GM18520 (cell line): ENCODE measurements at regions not wholly inside any gene's neighbourhood (a gene's known extent, or its start where the extent isn't known, plus 50 kb on each side); places are given as distances from the start of the nearest gene placed in this dataset.
A peak's percentile ranks its signal among the peaks of the same experiment; 100 is the strongest.

Experiments used
- ATAC-seq: cut with Tn5 transposase; IDR thresholded peaks from one replicate; pipeline ENCODE4 v1.9.1; 2021; ENCODE audit not compliant: unreplicated experiment

DNA sequence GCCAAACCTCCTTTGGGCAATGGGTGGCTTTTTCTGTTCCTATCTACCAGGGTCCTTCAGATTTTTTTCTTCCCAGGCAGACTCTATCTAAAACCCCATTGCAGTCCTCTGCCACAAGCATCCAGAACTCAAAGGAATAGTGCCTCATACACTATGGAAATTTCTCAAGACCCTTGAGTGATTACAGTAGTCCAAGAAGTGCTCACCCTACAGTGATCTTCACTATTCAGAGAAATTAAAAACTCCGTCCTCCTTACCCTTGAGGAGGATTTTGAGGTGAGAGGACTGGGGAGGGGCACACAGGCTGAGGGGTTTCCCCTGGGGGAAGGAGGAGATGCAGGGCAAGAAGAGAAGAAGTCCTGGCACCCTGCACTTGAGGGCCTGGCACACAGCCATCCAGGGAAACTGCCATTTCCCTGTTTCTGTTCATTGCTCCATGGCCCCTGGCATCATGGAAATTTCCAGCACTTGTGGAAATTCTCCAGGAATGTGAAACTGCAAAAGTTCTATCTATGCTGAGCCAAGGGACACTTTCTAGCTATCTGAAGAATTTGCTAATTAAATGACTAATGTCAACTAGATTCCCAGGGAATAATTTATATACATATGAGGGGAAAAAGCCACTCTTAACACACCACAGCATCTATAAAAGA lies 102.5 kb upstream of the ATP1B1 start:
- ATAC-seq, result no peak

DNA sequence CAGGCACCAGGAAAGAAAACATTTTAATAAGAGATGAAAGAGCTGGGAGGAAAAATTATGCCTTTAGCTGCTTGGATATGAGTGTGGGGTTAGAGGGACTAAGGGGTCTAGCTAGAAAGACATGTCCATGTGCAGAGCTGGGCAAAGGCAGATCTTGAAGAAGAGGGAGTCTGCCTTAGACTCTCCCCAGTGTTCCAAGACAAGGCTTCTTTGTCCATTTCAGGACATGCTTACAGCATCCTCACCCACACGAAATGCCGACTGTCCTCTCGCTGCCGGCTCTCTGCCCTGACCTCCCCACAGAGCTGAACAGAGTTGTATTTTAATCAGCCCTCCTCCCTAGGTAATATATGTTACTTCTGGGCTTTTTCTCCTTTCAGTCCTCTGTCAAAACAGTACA lies 100.7 kb upstream of the ATP1B1 start:
- ATAC-seq, result no peak

DNA sequence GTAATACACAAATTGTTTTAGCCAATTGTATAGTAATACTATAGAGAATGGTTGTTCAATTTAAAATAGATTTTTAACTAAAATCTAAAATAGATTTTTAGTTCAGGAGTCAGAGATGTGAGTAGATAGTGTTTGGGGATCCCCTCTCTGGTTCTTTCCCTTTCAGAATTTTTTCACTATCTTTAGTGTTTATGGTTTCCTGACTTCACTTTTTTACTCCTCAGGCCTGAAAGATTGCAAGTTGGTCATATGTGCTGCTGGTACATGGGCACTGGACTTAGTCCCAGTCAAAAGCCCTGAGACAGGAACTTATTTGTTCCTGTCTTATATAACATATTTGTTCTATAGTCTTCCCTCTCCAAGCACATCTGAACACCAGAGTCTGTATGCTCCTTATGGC lies 96.8 kb upstream of the ATP1B1 start:
- no peak for ATAC-seq

DNA sequence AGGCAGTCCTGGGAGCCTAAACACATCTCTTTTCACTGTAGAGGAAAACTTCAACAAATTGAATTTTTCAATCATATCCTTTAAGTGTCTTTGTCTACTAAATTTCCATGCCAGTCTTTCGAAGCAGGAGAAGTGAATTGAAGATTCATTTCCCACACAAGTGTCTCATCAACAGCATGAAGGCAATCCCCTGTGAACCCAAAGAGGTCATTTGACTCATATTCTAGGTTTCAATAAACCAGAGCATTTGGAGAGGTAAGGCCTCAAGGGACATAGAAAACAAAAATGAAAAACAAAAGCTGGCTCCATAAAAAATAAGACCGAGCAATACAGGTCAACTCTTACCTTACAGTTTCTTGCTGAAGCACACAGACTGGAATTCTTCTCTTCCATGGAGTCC lies 94.1 kb upstream of the ATP1B1 start:
- ATAC-seq, result peak; percentile 79

DNA sequence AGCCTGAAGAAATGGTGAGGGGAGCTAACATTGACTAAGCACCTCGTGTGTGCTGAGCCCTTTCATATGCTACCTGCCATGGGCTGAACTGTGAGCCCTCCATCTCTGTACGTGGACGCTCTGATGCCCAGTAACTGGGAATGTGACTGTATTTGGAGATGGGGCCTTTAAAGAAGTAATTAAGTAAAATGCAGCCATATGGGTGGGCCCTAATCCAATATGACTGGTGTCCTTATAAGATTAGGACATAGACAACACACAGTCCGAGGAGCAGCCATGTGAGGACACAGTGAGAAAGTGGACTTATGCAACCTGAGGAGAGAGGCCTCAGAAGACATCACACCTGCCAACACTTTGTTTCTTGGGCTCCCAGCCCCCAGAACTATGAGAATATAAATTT lies 92.7 kb upstream of the ATP1B1 start:
- ATAC-seq, result no peak

DNA sequence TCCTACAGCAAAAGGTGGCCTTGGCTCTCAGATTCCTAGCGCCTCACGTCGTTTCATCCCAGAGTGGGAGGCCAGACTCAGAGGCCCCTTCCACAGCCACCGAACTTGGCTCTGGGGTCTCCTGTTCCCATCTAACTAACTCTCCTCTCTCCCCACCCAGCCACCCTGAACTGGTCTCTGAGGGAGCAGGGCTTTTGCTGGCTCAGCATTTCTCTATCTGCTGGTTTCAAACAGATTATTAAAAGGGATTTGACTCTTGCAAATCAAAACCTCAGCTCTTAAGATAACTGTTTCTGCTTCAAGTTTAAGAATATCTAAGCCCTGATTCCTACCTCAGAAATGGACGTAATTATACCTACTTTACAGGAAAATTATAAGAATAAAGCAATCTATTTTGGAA lies 91.0 kb upstream of the ATP1B1 start:
- ATAC-seq, result no peak

DNA sequence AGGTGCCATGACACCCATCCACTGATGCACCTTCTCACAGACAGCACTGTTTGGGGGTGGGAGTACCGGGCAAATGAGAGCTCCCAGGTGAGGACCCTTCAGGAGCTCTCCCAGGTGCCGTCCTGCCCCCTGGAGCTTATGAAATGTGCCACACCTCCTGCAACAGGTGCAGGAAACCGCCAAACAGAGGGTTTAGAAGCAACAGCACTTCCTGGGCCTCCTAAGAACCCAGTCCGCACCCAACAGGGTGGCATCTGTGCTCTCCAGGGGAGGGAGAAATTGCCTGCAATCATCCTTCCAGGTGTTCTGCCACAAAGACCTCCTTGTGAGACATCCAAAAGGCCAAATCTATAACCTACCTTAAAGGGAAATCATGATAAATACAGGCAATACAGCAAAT lies 87.7 kb upstream of the ATP1B1 start:
- no peak for ATAC-seq

DNA sequence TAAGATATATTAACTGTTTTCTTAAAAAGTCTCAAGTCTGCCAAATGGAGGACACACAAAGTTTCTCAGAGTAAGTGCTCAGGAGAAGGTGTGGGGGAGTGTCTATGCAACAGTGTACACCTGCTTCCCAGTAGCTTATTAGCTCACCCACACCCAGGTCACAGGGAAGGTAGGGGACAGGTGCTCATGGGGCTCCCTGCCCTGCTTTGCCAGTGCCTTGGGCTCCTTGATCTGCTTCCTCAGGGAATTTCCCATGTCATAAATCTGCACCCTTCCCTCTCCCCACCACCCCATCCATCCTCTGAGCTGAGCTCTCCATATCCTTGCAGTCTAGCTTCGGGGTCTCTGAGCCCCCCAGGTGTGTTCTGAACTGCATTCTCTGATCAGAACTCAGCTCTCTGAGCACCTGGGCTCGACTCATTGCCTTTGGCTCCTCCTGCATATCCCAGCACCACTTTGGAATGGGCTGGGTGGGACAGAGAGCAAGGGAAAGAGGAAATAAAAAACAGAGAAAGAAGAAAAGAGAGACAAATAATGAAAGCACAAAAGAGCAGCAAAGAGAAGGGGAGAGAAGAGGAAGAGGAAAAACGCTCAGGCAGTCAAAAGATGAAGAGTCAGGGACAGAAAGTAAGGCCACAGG lies 87.0 kb upstream of the ATP1B1 start:
- ATAC-seq, result no peak

DNA sequence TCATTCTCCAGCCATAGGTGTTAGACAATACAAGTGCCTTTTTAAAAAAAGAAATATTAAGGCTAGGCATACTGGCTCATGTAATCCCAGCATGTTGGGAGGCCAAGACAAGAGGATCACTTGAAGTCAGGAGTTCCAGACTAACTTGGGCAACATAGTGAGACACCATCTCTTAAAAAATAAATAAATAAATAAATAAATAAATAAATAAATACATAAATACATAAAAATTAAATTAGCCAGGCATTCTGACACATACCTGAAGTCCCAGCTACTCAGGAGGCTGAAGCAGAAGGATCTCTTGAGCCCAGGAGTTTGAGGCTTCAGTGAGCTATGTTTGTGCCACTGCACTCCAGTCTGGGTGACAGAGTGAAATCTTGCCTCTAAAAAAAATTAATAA lies 85.8 kb upstream of the ATP1B1 start:
- ATAC-seq, result no peak

DNA sequence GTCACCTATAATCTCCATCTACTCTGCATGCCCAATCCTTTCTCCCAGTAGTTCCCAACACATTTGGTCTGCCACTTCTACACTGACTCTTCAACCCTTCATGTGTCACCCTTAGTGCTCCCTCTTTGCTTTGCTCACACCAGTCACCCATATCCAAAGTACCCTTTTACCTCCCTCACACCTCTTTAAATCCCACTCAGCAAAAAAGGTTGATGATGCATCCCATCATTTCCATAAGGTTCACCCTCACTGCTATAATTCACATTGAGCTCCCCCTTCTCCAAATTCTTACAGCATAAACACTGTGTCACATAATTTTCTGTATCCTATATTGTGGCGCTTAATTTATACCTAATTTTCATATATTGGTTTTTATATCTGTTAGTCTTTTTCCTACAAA lies 83.8 kb upstream of the ATP1B1 start:
- no peak for ATAC-seq

DNA sequence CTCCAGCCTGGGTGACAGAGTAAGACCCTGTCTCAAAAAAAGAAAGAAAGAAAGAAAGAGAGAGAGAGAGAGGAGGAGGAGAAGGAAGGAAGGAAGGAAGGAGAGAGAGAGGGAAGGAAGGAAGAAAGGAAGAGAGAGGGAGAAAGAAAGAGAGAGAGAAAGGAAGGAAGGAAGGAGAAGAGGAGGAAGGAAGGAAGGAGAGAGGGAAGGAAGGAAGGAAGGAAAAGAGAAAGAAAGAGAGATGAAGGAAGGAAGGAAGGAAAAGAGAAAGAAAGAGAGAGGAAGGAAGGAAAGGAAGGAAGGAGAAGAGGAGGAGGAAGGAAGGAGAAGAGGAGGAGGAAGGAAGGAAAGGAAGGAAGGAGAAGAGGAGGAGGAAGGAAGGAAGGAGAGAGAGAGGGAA lies 82.2 kb upstream of the ATP1B1 start:
- no peak for ATAC-seq

DNA sequence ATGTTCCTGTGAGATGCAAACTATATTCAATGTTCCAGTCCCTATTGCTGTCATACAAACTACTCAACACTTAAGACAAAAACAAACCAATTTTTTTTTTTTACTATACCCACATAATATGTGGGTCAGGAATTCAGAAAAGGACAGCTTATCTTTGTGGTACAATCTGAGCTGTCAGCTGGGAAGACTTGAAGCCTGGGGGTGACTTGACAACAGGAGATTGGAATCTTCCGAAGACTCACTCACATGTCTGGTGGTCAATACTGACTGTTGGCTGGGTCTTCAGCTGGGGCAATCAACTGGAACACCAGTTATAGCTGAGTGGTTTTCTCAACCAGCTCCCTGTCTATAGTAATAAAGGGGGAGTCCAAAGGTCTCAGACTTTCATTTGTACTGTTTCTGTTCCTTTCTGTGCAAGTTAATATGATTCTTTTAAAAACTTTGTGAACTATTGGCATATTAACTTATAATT lies 81.7 kb upstream of the ATP1B1 start:
- peak; percentile 79 for ATAC-seq

DNA sequence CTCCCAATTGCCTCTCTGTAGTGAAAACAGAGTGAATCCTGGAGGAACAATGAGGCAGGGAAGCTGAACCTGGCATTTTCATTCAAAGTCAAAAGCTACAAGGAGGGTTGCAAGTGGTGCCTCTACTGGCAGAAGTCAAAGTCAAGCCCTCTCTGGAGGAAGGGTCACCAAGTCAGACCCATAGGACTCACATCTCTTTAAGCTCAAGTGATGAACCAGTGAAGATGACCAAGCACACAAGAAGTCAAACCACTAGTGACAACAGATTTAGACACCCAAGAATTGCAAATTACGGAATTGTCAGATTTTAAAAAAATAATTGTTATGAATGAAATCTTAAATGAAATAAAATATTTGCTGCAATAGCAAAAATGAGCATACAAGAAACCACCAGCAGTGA lies 81.1 kb upstream of the ATP1B1 start:
- no peak for ATAC-seq

DNA sequence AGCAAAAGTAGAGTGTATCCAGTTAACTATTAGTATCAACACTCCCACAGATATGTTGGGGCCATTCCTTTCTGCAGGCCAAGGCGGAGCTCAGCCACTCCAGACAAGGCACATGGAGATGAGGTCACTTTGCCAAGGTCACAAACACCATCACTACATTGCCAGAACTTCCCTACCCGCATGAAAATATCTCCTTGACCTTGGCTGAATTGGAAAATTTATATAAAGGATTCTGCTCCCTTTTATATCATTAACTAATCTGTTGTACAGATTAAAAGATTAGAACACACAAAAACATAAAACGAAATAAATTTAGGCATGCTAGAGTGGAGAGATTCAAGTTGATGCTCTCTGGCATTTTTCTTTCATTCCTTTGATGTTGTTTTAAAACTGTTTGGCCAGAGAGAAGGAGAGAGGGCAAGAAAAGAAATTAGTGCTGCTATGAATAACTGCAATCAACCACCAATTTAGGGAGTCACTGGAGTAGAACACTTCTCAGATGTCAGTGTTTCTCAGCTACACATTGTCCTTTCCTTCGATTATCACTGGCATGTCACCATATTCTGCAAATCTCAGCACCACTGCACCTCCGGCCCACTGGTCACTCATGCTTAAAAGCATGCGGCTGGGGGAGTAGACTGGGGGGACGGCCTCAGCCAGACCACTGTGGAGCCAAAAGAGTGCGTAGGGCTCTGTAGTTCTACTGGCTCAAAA lies 78.7 kb upstream of the ATP1B1 start:
- no peak for ATAC-seq

DNA sequence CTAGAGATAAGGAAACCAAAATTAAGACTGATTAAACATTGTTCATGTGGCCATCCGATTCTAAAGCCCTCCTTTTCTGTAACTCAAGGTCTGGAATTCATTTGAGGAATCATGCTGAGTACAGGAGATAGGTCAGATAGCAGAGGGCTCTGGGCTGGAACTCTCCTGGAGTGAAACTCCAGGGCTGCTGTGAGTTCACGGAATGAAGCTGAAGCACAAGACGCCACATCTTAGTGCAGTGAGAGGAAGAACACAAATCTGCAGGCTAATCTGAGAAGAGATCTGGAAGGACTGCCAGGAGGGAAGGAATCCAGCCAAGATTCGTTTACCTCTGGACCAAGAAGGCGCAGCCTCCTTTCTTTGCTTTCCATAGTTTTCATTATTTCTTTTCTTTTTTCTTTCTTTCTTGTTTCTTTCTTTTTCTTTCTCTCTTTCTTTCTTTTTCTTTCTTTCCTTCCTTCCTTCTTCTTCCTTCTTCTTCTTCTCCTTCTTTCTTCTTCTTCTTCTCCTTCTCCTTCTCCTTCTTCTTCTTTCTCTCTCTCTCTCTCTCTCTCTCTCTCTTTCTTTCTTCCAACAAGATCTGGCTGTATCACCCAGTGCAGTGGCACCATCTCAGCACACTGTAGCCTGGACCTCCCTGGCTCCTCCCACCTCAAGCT lies 74.8 kb upstream of the ATP1B1 start:
- no peak for ATAC-seq

DNA sequence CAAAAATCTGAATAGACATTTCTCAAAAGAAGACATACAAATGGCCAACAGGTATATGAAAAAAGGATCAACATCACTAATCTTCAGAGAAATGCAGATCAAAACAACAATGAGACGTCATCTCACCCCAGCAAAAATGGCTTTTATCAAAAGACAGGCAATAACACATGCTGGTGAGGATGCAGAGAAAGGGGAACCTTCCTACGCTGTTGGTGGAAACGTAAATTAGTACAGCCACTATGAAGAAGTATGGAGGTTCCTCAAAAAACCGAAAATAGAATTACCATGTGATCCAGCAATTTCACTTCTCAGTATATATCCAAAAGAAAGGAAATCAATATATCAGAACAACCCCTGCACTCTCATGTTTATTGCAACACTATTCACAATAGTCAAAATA lies 65.1 kb upstream of the ATP1B1 start:
- no peak for ATAC-seq

DNA sequence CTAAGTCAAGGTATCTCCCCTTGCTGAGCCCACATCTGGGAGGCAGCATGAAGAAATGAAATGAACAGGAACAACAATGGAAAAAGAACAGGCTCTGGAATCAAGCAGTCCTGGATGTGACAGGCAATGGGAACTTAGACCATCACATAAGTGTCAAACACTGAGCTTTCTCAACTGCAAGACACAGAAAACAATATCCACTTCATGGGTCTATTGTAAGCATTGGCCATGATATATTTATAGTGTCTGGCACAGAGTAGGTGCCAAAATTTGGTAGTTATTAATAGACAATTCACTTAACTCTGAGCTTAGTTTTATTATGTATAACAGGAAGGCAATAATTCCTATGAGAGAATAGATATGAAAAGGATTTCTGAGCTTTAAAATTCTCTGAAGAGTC lies 64.1 kb upstream of the ATP1B1 start:
- no peak for ATAC-seq

DNA sequence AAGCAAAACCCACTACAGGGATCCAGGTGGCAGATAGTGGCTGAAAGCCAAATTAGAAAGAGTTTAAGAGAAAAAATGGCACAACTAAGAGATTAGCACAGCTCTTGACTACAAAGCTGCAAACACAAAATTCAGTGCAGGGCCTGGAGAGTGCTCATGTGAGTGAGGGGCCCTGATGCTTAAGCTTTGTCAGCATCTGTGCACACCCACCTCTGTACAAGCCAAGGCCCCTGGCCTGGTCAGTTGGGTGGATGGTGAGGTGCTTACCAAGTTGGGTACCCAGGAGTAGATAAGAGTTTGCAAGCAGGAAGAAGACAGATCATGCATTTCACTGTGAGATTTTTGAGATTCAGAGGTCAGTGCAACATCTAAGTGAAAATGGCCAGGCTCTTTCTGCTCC lies 62.7 kb upstream of the ATP1B1 start:
- ATAC-seq, result no peak

DNA sequence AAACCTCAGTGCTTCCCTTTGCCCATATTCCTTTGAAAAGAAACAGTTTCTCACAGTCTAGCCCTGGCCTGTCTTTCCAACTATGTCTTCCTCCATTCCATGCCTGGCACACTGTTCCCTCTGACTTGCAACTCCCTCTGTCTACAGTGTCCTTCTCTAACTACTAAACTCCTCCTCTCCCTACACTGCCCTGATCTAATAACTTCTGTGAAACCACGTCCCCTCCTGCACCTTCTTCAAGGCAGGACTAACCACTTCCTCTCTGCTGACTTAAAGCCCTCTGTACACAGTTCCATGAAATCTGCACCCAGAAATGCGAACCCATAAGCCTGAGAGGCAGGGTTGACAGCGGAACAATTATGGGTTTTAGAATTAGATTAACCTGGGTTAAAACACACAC lies 62.2 kb upstream of the ATP1B1 start:
- peak; percentile 79 for ATAC-seq

DNA sequence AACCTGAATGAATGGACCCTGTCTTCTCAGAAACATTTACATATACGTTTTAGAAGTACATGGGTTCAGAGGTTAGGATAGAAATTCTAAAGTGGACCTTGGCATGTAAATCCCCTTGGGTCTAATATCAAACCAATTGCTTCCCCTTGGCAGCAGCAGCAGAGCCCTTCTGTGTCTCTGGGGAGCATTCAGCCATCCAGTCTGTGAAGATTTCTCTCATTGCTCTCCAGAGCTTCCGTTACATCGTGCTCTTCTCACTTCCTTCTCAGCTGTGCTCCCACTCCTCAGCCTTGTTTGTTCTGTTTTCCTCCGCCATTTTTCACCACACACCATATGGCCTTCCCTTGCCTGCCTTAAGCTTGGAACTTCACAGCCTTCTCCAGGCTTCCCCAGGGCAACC lies 61.5 kb upstream of the ATP1B1 start:
- ATAC-seq, result no peak

DNA sequence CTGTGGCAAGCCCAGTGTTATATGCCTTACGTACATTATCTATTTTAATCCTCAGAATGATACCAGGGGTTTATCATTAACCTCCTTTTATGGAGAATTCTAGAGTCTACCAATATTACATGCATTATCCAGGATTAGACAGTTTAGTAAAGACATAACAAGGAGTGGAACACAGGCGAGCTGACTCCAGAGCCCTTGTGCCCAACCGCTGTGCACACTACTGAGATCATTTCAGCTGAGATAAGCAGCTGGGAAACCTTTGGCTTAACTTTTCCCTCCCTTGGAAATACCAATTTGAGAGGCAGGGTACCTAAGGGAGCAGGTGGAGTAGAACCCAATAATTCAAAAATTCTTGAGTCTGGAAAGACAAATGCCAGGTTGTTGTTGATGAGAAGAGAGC lies 59.8 kb upstream of the ATP1B1 start:
- ATAC-seq, result no peak

DNA sequence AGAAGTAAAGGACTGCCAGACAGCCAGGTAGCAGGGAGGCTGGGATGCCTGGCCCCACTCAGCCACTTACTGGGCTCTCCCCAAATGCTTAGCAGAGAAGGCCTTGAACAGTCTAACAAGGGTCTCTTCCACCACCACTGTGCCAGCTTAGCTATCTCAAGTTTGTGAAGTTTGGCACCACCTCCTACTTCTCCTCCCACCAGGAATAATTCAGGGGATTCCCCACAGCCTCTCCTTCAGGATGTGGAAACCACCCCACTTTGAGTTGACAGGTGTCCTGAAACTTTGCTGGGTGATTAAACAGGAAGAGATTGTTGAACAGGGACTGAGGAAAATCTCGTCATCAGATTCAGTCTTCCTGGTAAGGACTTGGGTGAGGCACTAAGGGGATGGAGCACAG lies 59.4 kb upstream of the ATP1B1 start:
- ATAC-seq, result no peak
